ENCODE measurements at regions not wholly inside any gene's neighbourhood (a gene's known extent, or its start where the extent isn't known, plus 50 kb on each side); places are given as distances from the start of the nearest gene placed in this dataset.

GRCh38 chr5:109506556-109506955 lies 96.8 kb upstream of the PJA2 start:
- TF ChIP-seq CTCF (IDR thresholded peaks at IDR 0.05; ENCODE audit: poor library complexity) (no peak), EZH2phosphoT487 (IDR thresholded peaks at IDR 0.05; ENCODE audit: low read depth, severe bottlenecking, unreplicated experiment) (no peak)

Data from hepatocyte (in vitro differentiated cells).